Heart left ventricle (tissue), 16 donors: ENCODE measurements at regions not wholly inside any gene's neighbourhood (a gene's known extent, or its start where the extent isn't known, plus 50 kb on each side); places are given as distances from the start of the nearest gene placed in this dataset.

ENCODE experiments used
- ATAC-seq, 4 donors: fragments of 200-7000 bp; cut with Tn5 transposase; one replicate each; pipeline ENCODE4 v1.9.1; 2020 to 2022; ENCODE audit warnings: moderate library complexity in 4 of 4, mild to moderate bottlenecking in 3 of 4, moderate number of reproducible peaks in 1 of 4
- DNase-seq, 5 donors: peaks; one replicate each; pipeline ENCODE4 v3.0.0-alpha.2; 2020
- H3K27ac ChIP-seq, 12 donors: fragments of 200-600 bp; sonication (generic) in 4 of 12; one replicate each; pipeline versions ENCODE4 v1.5.0 to v1.8.0; 2016 to 2022; ENCODE audit warnings: mild to moderate bottlenecking in 2 of 12
- H3K27me3 ChIP-seq, 9 donors: fragments of 200-600 bp; sonication (generic) in 2 of 9; one replicate each; pipeline versions ENCODE4 v1.5.1 to v1.8.0; 2016 to 2022; ENCODE audit warnings: mild to moderate bottlenecking in 3 of 9
- H3K36me3 ChIP-seq, 9 donors: fragments of 200-600 bp; sonication (generic) in 2 of 9; one replicate each; pipeline versions ENCODE4 v1.5.0 to v1.8.0; 2018 to 2022; ENCODE audit warnings: mild to moderate bottlenecking in 2 of 9
- H3K4me1 ChIP-seq, 12 donors: fragments of 200-600 bp; sonication (generic) in 4 of 12; one replicate each; pipeline versions ENCODE4 v1.5.0 to v1.8.0; 2016 to 2022; ENCODE audit warnings: mild to moderate bottlenecking in 3 of 12
- H3K4me3 ChIP-seq, 12 donors: fragments of 200-600 bp; sonication (generic) in 4 of 12; one replicate each; pipeline versions ENCODE4 v1.5.0 to v1.8.0; 2017 to 2022; ENCODE audit warnings: mild to moderate bottlenecking in 9 of 12, moderate library complexity in 4 of 12
- H3K9me3 ChIP-seq, 12 donors: fragments of 200-600 bp; sonication (generic) in 4 of 12; one replicate each; pipeline versions ENCODE4 v1.5.0 to v1.8.0; 2016 to 2022; ENCODE audit warnings: mild to moderate bottlenecking in 1 of 12
- POLR2A ChIP-seq, 2 donors: fragments of 450-650 bp; IDR thresholded peaks; one replicate each; pipeline ENCODE4 v1.6.1; 2017; ENCODE audit warnings: antibody characterized with exemption in 2 of 2, mild to moderate bottlenecking in 2 of 2, moderate library complexity in 2 of 2
- WGBS, 4 donors: extraction: QIAGEN DNeasy Blood & Tissue Kit in 2 of 4; methylation state at CpG; one replicate each; pipeline versions ENCODE4 v1.1.5 to v1.1.7; 2013 to 2018; 5-methylcytosine and 5-hydroxymethylcytosine counted together
- intact Hi-C, 10 donors: fragments of 100-400 bp; cut with DNase I; formaldehyde crosslinking; loops; one replicate each; pipeline versions ENCODE4 v1.11.1 to v1.14.2; 2022
- TF ChIP-seq, protein P1 (sequence below), 12 donors: fragments of 200-600 bp; sonication (generic) in 4 of 12; IDR thresholded peaks; one replicate each; pipeline versions ENCODE4 v1.5.0 to v1.8.0; 2018 to 2022; ENCODE audit warnings: antibody characterized with exemption in 12 of 12, mild to moderate bottlenecking in 5 of 12
- donor health status: ischemic (EF 13 %, LVEDD 7.1; RV severe dilation, severe dysfunction).
- donor health status: healthy with polysubstance abuse.
- donor health status: DM: no; HTN: yes; CAD: no.
- donor health status: DM: no; HTN: no; CAD: no.
- donor health status: ischemic (EF 25% LVEDD 6.9; RV normal size, moderate dysfunction).
- donor health status: ischemic (EF 25% LVEDD 5.7; RV mildly dilated, moderate dysfunction).
- donor health status: healthy.
- donor health status: DM: yes; HTN: yes; CAD: no.
- donor health status: ischemic (EF 35%, LVEDD 5.7; RV mildly dilated, moderate dysfunction).
- donor health status: nonischemic (EF 11% LVEDD 7.7; RV severe dilation, severe dysfunction).
- donor health status: DM: yes; HTN: yes; CAD: no.
- donor health status: PGD.
- donor health status: ischemic (EF 29% LVEDD 5.4; RV normal size, mild dysfunction).
- donor health status: nonischemic (EF 23%, LVEDD 6.1; RV moderate dilation, normal function).

DNA sequence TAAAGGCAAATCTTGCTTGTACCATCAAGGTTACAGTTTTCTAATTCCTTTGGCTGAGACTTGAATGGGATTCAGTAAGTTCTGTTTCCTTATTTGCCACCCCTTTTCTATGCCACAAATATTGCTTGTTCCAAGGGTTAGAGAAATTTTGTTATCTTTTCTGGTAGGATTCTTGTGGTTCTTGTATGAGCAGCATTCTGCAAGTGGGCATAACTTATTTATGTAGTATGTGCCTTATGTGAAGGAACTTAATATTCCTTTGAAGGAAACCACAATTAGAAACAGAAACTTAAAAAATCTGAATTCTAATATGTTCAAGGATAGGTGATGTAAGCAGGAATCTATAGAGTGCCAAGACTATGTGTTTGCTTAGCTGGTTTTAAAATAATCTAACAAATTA, 53.1 kb upstream of the TSPAN5 start:
- Histone ChIP-seq H3K4me1 (no peaks in the 10 kb centered on the region), H3K27me3 (no peaks in the 10 kb centered on the region), H3K36me3 (no peaks in the 10 kb centered on the region), H3K4me3 (no peak overlapping the region), H3K27ac (no peak overlapping the region), H3K9me3 (peaks cover 0 to 7% (median 0%) of the 10 kb centered on the region in 12 donors)
- intact Hi-C loops = no loop called here
- ATAC-seq = no peak
- DNase-seq = no peak
- TF ChIP-seq, protein P1, sequence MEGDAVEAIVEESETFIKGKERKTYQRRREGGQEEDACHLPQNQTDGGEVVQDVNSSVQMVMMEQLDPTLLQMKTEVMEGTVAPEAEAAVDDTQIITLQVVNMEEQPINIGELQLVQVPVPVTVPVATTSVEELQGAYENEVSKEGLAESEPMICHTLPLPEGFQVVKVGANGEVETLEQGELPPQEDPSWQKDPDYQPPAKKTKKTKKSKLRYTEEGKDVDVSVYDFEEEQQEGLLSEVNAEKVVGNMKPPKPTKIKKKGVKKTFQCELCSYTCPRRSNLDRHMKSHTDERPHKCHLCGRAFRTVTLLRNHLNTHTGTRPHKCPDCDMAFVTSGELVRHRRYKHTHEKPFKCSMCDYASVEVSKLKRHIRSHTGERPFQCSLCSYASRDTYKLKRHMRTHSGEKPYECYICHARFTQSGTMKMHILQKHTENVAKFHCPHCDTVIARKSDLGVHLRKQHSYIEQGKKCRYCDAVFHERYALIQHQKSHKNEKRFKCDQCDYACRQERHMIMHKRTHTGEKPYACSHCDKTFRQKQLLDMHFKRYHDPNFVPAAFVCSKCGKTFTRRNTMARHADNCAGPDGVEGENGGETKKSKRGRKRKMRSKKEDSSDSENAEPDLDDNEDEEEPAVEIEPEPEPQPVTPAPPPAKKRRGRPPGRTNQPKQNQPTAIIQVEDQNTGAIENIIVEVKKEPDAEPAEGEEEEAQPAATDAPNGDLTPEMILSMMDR (IDR thresholded peaks at IDR 0.05) = no peak
- no peak for TF ChIP-seq POLR2A (IDR thresholded peaks at IDR 0.05)

DNA sequence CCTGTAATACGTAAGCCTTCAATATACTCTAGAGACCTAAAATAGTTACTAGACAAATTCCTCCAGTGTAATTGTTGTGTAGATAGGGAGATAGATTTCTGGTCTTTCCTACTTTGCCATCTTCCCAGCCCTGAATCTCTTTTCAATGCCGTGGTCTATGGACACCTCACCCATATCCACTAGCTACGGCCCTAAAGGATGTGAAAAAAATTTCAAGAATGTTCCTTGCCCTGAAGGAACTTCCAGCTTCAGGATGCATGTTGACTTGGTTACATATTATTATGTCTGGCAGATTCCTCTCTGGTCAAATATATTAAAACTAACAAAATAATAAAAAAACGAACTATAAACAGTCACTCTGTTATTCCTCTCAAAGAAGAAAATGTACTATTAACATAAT, 52.4 kb upstream of the TSPAN5 start:
- no peaks in the 10 kb centered on the region for H3K36me3 ChIP-seq
- no peak overlapping the region for H3K27ac ChIP-seq
- no peak for TF ChIP-seq POLR2A (IDR thresholded peaks at IDR 0.05)
- TF ChIP-seq, protein P1 (IDR thresholded peaks at IDR 0.05) = no peak
- no peaks in the 10 kb centered on the region for H3K4me1 ChIP-seq
- 37 to 57% (median 44%) methylated on average over 4 of the region's 4 CpGs for WGBS, 4 donors
- H3K4me3 ChIP-seq = no peak overlapping the region
- DNase-seq (no peak), ATAC-seq (no peak)
- H3K9me3 ChIP-seq = peaks cover 0 to 7% (median 0%) of the 10 kb centered on the region in 12 donors
- intact Hi-C loops = no loop called here
- no peaks in the 10 kb centered on the region for H3K27me3 ChIP-seq
